GM11168 (cell line): ENCODE measurements at regions not wholly inside any gene's neighbourhood (a gene's known extent, or its start where the extent isn't known, plus 50 kb on each side); places are given as distances from the start of the nearest gene placed in this dataset.
"Not testable (repeated sequence)": the region's sequence is repeated elsewhere in the genome, so short reads cannot be mapped to it uniquely, and the experiment has no call there.

Experiments used
- in situ Hi-C: fragments of 300-500 bp; cut with MboI; formaldehyde crosslinking; loops from one replicate; pipeline ENCODE4 v1.12.0; 2022; ENCODE audit warnings: low sequenced_read_pairs; ENCODE audit not compliant: unreplicated experiment

DNA sequence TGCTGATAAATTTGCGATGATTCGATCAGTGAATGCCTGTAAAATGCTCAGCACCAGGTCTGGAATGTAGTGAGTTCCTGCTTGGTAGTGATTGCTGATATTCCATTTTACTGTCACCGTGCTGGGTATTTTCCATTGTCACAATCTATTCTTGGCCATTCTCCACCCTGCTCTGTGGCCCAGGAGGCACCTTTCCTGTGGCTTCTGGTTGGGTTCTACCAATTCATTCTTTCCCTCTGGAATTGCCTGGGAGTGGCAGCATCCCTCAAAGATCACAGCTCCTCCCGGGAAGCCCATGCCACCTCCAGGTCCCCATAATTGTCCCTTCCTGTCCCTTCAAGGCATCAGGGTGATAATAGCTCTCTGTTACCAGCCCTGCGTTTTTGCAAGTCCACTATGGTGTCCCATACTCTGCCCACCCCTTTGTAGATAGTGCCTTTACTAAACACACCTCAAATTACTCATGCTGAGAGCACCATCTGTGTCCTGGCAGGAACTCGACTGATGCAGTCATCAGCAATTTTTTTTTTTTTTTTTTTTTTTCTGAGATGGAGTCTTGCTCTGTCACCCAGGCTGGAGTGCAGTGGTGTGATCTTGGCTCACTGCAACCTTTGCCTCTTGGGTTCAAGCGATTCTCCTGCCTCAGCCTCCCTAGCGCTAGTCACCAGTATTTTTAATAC lies 177.8 kb upstream of the PROK2 start:
- in situ Hi-C loops = no loop called here

DNA sequence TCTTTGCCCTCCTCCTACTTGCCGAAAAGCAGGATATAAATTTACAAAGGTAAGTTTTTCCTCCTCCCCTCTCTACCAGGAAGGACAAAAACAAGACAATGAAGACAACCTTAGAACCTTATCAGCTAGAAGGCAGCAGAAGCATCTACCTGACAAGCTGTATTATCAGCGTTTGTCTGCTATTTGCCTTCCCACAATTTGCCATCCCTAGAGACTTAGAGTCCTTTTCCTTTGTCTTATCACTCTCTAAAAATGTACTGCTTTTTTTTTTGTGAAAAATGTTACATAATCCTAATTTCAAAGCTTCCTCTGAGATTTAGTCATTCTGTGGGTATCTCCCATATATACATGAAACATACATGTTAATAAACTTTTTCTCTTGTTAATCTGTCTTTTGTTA lies 176.9 kb upstream of the PROK2 start:
- in situ Hi-C loops = no loop called here

DNA sequence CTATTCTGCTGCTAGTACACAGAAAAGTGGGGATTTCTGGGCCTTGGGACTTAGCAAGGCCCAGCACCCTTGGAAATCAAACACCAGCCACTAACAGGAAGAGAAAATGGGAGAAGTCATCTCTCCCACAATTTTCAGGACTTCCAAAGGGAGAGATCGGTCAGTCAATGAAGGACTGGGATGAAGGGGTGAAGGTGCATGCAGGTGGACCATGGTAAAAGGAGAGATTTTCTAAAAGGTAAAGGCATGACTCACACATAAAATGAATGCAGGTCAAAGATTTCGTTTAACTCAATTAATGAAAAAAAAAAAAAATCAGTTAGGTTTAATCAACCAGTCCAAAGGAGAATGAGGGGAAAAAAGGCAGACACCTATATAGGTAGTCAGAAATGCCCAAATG lies 176.4 kb upstream of the PROK2 start:
- in situ Hi-C loops = no loop called here

DNA sequence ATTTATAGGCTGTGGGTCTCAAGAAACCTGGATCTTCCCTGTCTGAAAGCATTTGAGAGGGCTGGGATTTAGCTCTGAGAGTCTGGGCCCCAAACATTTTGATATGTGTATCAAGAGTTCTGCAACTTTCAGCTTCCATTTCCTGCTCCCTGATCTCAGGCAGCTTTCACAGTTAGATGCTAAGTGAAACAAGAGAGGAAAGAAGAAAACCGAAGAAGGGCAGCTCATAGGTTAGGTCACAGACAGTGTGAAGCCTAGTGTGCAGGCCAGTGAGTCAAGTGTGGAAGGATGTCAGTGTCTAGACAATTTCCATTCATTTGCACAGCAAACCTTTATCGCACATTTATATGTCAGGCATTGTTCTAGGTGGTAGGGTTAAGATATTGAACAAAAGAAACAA lies 173.6 kb upstream of the PROK2 start:
- in situ Hi-C loops = no loop called here

DNA sequence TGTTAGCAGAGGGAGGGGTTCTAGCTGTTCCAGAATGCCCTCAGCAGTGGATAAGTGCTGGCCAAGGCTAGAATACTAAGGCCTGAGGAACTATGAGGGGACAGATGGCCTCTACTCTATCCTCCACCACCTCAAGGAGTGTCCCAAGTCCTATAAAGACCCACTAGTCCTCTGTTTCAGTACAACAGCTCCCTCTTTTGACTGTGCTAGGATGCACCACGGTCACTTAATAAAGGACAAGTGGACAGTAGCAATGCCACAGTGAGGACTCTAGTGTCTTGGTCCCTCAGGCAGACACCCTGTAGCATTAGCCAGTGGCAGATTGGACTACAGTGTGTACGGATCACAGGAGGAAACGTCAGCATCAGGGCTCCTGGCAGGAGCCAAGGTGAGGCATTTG lies 171.8 kb upstream of the PROK2 start:
- in situ Hi-C loops = no loop called here

GRCh38 chr3:71956069-71956340 lies 171.1 kb upstream of the PROK2 start:
- in situ Hi-C loops = no loop called here

- in situ Hi-C loops = no loop called here
These were observed 170.5 kb upstream of the PROK2 start for GRCh38 chr3:71955240-71956068.

GRCh38 chr3:71951842-71952241 lies 166.9 kb upstream of the PROK2 start:
- in situ Hi-C loops = no loop called here

GRCh38 chr3:71951361-71951760 lies 166.4 kb upstream of the PROK2 start:
- in situ Hi-C loops = no loop called here

- in situ Hi-C loops = no loop called here
These were observed 164.5 kb upstream of the PROK2 start for GRCh38 chr3:71949442-71949841.

DNA sequence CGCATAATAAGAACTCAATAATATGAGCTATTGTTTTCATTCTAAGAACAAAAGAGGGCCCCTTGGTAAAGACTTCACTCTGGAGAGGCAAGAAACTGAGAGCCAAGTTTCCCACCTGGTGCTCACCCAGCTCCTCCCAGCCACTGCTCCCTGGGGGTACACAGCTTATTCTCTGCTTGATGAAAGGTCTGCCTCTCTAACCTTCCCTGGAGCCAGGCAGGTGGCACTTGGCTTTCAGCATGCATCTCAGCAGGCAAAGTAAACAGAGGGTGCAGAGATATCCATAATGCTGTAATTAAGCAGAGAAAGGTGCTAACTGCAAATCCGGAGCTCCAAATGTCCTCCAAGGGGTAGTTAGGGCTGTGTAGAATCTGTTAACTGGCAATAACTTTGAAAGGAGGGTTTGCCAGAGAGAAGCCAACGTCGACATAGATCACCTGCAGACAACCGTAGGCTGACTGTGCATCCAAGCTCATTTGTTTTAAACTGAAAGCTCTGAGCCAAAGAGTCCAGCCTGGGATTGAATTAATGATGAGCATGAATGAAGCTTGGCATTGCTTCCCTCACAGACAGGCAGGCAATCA lies 159.6 kb upstream of the PROK2 start:
- in situ Hi-C loops = no loop called here

DNA sequence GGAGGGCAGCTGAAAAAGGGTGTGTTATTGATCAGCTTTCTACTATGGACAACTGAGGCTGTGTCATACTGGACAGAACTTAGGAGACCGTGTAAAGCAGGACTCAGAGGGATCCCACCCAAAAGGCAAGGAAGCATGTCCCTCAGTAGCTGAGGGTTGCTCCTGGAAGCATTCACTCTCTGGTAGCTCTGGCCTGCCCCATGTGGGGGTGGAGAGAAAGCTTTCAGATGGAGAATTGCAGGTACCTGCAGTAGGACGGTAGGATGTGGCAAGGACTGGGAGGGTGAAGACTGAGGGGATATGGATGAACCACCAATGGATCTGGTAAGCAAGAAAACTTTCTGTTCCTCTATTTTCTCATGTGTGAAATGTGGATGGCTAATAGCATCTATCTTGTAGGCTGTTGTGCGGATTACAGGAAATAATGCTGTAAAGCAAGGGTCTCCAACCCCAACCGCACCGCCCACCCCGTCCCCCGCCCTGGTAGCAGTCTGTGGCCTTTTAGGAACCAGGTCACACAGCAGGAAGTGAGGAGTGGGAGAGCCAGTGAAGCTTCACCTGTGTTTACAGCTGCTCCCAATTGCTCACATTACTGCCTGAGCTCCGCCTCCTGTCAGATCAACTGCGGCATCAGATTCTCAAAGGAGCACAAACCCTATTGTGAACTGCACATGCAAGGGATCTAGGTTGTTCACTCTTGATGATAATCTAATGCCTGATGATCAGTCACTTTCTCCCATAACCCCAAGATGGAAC lies 157.7 kb upstream of the PROK2 start:
- in situ Hi-C loops = no loop called here

DNA sequence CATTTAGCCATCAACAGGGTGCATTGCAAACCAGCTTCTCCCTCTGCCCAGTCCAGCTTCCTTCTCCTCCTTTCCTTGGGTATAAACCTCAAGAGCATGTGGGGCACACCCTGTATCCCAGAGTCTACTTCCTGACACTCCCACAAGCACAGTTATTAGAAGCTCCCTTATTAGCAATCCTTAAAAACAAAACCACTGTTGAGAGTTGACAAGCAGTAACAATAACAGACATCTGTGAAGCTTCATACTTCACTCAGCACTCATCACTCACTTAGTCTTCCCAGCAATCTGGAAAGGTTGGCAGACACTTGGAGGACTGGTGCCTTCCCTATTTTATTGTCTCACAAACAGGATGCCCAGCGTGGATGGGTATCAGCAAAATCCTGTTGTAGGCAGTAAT lies 155.5 kb upstream of the PROK2 start:
- in situ Hi-C loops = no loop called here

- in situ Hi-C loops = not testable (repeated sequence)
These were observed 153.1 kb upstream of the PROK2 start for GRCh38 chr3:71938081-71938480.

GRCh38 chr3:71936681-71937080 lies 151.7 kb upstream of the PROK2 start:
- in situ Hi-C loops = no loop called here

DNA sequence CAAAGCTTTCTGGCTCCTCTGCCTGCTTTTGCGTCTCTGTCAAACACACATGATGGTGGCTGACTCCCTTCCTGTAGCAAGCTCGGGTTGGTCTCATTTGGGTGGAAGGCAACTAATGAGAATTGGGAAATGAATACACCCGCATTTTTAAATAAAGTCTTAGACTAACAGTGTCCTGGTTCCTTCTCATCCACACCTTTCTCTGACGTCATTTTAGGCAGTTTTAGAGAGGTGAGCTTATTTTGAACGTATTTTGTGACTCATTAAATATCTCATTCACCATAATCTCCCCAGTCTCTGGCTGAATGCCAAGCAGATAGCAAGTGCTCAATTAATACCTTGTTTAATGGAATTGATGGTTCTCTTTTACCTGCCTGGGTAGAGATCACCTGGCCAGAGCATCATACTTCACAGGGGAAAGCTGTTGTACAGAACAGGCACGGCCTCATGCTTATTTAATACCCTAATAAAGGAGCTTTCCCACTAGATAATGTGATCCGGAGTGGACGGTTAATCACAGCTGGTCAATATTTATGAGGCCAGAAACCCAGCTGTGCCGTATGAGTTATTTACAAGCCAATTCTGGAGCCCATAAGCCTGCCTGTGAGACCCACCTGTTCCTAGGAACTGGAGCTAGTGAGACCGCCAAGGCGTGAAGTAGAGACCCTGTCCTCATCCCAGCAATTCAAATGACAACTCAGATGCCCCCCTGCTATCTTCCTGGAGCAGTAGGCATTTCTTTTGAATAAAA lies 149.7 kb upstream of the PROK2 start:
- in situ Hi-C loops = no loop called here

- in situ Hi-C loops = no loop called here
These were observed 147.0 kb upstream of the PROK2 start for GRCh38 chr3:71931922-71932321.

DNA sequence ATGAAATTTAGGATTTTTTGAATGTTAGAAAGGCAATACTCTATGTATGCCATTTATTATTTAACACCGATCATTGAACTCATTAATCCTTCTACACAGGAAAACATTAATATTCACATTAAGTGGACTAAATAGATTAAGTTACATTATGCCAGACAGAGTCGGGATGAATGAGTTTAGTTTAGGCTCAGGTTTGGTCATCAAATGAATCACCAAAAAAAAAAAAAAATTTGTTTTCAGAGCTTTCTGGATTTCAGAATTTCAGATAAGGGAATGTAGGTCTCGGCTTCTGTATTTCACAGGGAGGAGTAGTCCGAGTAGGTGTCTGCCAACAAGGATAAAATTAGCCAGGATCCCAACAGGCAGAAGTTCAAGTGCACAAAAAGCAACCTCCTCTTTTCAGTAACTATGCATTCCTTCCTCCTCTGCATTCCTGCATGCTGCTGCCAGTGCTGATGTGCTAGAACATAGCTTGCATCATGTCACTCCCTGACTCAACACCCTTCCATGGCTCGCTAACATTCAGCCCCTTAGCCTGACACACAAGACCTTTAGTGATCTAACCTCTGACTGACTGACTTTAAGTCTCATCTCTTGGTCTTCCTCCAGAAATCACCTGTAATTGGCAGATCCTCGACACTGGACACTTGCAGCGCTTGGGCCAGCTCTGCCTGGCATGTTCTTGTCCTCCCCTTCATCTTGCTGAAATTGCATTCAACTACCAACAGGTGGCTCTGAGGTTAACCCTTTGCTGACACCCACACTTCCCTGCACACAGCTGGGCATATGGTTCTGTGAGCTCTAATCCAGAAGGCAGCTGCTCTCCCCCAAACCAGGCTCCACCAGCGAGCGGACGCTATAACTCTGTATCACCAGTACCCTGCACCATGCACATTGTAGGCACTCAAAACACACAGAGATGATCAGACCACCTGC lies 145.4 kb upstream of the PROK2 start:
- in situ Hi-C loops = no loop called here

DNA sequence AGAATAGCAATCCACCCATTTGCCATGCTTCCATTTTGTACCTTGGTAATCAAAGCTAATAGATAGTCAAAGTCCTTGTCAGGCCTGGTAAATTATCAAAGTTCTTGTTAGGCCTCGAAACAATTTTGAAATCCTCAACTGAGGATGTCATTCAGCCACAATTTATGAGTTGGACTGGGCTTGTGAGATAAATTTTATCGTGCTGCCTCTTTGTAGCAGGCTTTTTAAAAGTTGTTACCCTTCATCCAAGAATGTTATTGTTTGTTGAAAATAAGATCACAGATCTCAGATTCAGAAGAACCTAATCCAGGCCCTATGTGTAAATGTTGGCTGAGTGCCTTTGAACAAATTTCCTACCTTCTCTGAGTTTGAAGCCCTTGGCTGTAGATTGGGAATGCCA lies 143.3 kb upstream of the PROK2 start:
- in situ Hi-C loops = no loop called here
